ENCODE measurements at regions not wholly inside any gene's neighbourhood (a gene's known extent, or its start where the extent isn't known, plus 50 kb on each side); places are given as distances from the start of the nearest gene placed in this dataset.

DNA sequence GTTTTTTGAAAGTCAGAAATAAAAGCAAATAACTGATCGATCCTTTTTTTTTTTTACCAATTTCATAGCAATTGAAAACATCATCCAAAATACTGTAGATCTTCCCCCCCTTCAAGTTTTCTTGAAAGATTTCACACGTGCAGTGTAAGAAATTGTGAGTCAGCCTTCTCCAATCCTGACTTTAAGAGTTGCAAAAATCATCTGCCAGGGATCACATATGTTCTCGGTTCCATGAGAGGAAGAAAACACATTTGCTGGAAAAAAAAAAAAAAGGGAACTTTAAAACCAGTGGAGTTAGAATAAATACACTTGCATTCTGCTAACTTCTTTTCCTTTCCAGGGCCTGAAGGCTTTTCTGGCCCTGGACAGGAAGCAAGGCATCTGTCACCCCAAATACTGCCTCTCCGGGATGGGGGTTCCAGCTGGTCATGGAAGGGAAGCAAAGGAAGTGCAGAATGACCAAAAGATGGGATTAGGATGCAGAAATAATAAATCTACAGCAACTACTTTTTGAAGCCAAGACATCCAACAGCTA is 198.4 kb upstream of the KIAA1217 start:
- TF ChIP-seq, protein P1, sequence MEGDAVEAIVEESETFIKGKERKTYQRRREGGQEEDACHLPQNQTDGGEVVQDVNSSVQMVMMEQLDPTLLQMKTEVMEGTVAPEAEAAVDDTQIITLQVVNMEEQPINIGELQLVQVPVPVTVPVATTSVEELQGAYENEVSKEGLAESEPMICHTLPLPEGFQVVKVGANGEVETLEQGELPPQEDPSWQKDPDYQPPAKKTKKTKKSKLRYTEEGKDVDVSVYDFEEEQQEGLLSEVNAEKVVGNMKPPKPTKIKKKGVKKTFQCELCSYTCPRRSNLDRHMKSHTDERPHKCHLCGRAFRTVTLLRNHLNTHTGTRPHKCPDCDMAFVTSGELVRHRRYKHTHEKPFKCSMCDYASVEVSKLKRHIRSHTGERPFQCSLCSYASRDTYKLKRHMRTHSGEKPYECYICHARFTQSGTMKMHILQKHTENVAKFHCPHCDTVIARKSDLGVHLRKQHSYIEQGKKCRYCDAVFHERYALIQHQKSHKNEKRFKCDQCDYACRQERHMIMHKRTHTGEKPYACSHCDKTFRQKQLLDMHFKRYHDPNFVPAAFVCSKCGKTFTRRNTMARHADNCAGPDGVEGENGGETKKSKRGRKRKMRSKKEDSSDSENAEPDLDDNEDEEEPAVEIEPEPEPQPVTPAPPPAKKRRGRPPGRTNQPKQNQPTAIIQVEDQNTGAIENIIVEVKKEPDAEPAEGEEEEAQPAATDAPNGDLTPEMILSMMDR (IDR thresholded peaks at IDR 0.05; ENCODE audit: poor library complexity, severe bottlenecking) = no peak
- TF ChIP-seq SMC3 (conservative IDR thresholded peaks at IDR 0.05; ENCODE audit: poor library complexity) (no peak), POLR2AphosphoS5 (IDR thresholded peaks at IDR 0.05) (no peak), TAF1 (IDR thresholded peaks at IDR 0.05; ENCODE audit: low read depth) (no peak), EP300 (conservative IDR thresholded peaks at IDR 0.05; ENCODE audit: poor library complexity, severe bottlenecking) (no peak), RAD21 (conservative IDR thresholded peaks at IDR 0.05) (no peak)

Measured in neural cell (in vitro differentiated cells).